Esophagus muscularis mucosa (tissue), 4 donors: ENCODE measurements at regions not wholly inside any gene's neighbourhood (a gene's known extent, or its start where the extent isn't known, plus 50 kb on each side); places are given as distances from the start of the nearest gene placed in this dataset.

Experiments used
- DNase-seq: peaks from one replicate; pipeline ENCODE4 v3.0.0-alpha.2; 2017; ENCODE audit errors: extremely low spot score
- H3K27ac ChIP-seq, 4 donors: fragments of 200-600 bp; sonication (generic); replicated peaks in 1 of 4; 1 replicate in 3 of 4; 2 replicates in 1 of 4; pipeline ENCODE4 v1.5.1; 2016 to 2019; ENCODE audit warnings: mild to moderate bottlenecking in 1 of 4
- H3K27me3 ChIP-seq, 4 donors: fragments of 200-600 bp; sonication (generic); one replicate each; pipeline versions ENCODE4 v1.5.1 to v1.6.0; 2016 to 2019
- H3K36me3 ChIP-seq, 4 donors: fragments of 200-600 bp; sonication (generic); one replicate each; pipeline ENCODE4 v1.5.1; 2016 to 2019
- H3K4me1 ChIP-seq, 4 donors: fragments of 200-600 bp; sonication (generic); one replicate each; pipeline ENCODE4 v1.5.1; 2016 to 2019
- H3K4me3 ChIP-seq, 4 donors: fragments of 200-600 bp; sonication (generic); 1 replicate in 2 of 4; 2 replicates in 2 of 4; pipeline ENCODE4 v1.5.1; 2016 to 2019; ENCODE audit warnings: mild to moderate bottlenecking in 4 of 4, moderate library complexity in 1 of 4
- H3K9me3 ChIP-seq, 4 donors: fragments of 200-600 bp; sonication (generic); 1 replicate in 3 of 4; 2 replicates in 1 of 4; pipeline ENCODE4 v1.5.1; 2016 to 2019
- CTCF ChIP-seq, 3 experiments: fragments of 200-600 bp in 2 of 3; fragments of 450-650 bp in 1 of 3; sonication (generic) in 2 of 3; IDR thresholded peaks; one replicate each; pipeline ENCODE4 v1.5.1; 2017 to 2019; ENCODE audit warnings: antibody characterized with exemption in 3 of 3, mild to moderate bottlenecking in 2 of 3, moderate library complexity in 1 of 3
- EP300 ChIP-seq: sonication (generic); formaldehyde crosslinking; IDR thresholded peaks from one replicate; pipeline ENCODE4 v1.6.1; 2017; ENCODE audit warnings: antibody characterized with exemption
- POLR2A ChIP-seq: fragments of 450-650 bp; IDR thresholded peaks from one replicate; pipeline ENCODE4 v1.6.1; 2017; ENCODE audit warnings: antibody characterized with exemption, moderate library complexity, mild to moderate bottlenecking, low read depth
- POLR2AphosphoS5 ChIP-seq, 2 donors: sonication (generic); formaldehyde crosslinking; IDR thresholded peaks; one replicate each; pipeline ENCODE4 v1.6.1; 2017; ENCODE audit warnings: antibody characterized with exemption in 2 of 2
- WGBS: methylation state at CpG from one replicate; pipeline ENCODE4 v1.1.5; 2018; 5-methylcytosine and 5-hydroxymethylcytosine counted together
- intact Hi-C: fragments of 100-400 bp; cut with DNase I; formaldehyde crosslinking; loops from one replicate; pipeline ENCODE4 v1.15.1; 2023

DNA sequence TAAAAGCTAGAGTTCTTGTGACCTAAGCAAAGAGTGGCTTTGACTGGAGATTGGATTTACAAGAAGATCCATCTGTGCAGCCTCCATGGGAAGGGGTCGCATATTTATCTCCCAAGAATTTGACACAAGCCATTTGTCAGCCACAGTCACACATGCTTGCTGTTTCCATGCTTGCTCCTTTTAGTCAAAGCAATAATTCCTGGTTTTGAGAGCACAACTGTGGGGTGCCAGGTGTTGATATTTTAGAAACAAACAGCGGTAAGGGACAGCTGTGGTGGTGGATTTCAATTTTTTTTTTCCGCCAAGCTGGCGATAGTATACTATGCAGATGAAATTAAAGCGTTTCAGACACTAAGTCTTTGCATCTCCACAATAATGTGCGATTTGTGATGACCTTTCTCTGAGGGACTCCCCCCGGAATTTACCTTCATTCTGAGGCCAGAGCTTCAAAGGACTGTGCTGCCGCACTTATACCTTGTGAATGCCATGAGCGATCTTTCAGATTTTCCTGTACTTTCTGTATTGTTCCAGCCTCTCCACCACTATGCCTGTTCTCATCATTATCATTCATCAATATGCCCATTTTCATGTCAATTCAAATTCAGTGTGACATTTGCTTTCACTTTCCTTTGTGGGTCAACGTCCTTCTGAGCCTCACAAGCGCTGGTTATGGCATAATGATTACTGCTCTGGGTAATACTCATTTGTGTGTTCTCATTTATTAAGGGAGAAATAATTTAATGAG is 108.2 kb upstream of the KBTBD8 start:
- Histone ChIP-seq H3K36me3 (no peaks in the 10 kb centered on the region), H3K9me3 (no peaks in the 10 kb centered on the region), H3K4me3 (no peak overlapping the region), H3K27ac (no peak overlapping the region), H3K27me3 (peaks cover 0 to 8% (median 0%) of the 10 kb centered on the region in 4 donors), H3K4me1 (no peaks in the 10 kb centered on the region)
- DNase-seq: no peak
- intact Hi-C loops: no loop called here
- 58% methylated on average over 11 of the region's 11 CpGs for WGBS
- no peak for TF ChIP-seq EP300
- TF ChIP-seq POLR2AphosphoS5 (IDR thresholded peaks at IDR 0.05): no peak

GRCh38 chr3:66898155-66898554 is 100.0 kb upstream of the KBTBD8 start:
- no peak overlapping the region for H3K4me3 ChIP-seq
- intact Hi-C loops: no loop called here
- peaks cover 0 to 4% (median 0%) of the 10 kb centered on the region in 4 donors for H3K27me3 ChIP-seq
- H3K9me3 ChIP-seq: peaks cover 0 to 38% (median 26%) of the 10 kb centered on the region in 4 donors
- no peak overlapping the region for H3K27ac ChIP-seq
- 69% methylated on average over 6 of the region's 6 CpGs for WGBS
- DNase-seq: no peak
- TF ChIP-seq CTCF (IDR thresholded peaks at IDR 0.05) (no peak), POLR2A (no peak), POLR2AphosphoS5 (IDR thresholded peaks at IDR 0.05) (no peak), EP300 (no peak)
- no peaks in the 10 kb centered on the region for H3K4me1 ChIP-seq
- no peaks in the 10 kb centered on the region for H3K36me3 ChIP-seq

DNA sequence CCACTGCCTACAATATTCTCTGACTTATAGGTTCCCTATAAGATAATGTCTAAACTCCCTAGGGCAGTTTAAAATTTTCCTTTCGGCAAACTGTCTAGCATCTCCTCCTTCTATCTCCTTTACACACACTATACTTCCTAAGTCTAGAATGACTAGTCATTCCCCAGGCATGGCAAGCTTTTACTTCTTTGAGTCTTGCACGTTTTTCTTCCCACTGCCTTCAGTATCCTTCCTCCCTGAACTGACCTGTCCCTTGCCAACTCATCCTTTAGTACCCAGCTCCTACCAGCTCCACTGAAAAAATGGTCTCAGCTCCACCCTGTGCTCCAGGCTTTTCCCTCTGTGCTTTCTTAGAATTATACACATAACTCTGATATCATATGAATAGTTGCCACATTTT is 93.8 kb upstream of the KBTBD8 start:
- Histone ChIP-seq H3K4me3 (no peak overlapping the region), H3K27me3 (peaks cover 0 to 8% (median 0%) of the 10 kb centered on the region in 4 donors), H3K9me3 (peaks cover 0 to 26% (median 11%) of the 10 kb centered on the region in 4 donors), H3K4me1 (no peaks in the 10 kb centered on the region), H3K27ac (no peak overlapping the region), H3K36me3 (no peaks in the 10 kb centered on the region)
- TF ChIP-seq EP300: no peak
- no peak for DNase-seq
- 55% methylated on average over 2 of the region's 2 CpGs for WGBS
- intact Hi-C loops: no loop called here

DNA sequence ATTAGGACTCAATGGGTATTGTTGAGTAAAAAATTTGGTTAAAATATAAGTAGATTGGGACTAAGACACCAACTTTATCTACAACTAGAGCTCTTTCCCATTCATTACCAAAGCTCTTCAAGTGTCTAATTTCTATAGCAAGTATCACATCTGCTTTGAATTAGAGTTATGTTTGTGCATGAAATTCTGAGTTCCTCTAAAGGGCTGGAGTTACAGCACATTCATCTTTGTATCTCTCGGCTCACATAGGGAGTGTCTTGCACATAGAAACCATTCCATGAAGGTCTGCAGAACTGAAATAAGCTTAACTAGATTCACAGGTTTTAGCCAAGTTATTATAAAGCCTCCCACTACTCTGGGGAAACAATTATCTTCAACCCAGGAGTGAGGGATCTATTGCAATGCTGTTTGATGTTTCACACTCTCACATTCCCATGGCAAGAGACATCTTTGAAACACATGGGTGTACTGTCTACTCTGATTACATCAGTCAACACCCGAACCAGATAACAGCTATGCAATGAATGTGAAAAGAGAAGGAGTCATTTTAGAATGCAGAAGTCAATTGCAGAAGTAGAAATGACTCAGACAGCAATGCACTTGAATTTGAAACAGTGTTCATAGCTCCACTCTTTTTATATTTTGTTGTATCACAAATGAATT is 93.1 kb upstream of the KBTBD8 start:
- Histone ChIP-seq H3K4me1 (no peaks in the 10 kb centered on the region), H3K9me3 (peaks cover 0 to 21% (median 11%) of the 10 kb centered on the region in 4 donors), H3K4me3 (no peak overlapping the region), H3K27me3 (peaks cover 0 to 8% (median 0%) of the 10 kb centered on the region in 4 donors), H3K27ac (no peak overlapping the region), H3K36me3 (no peaks in the 10 kb centered on the region)
- no peak for DNase-seq
- TF ChIP-seq POLR2A: no peak
- TF ChIP-seq EP300: no peak
- TF ChIP-seq CTCF (IDR thresholded peaks at IDR 0.05): no peak
- no peak for TF ChIP-seq POLR2AphosphoS5 (IDR thresholded peaks at IDR 0.05)
- WGBS: 28% methylated on average over 2 of the region's 2 CpGs
- intact Hi-C loops: no loop called here

- no peak overlapping the region for H3K4me3 ChIP-seq
- peaks cover 0 to 8% (median 0%) of the 10 kb centered on the region in 4 donors for H3K27me3 ChIP-seq
- intact Hi-C loops: no loop called here
- no peak for DNase-seq
- peaks cover 0 to 1% (median 0%) of the 10 kb centered on the region in 4 donors for H3K9me3 ChIP-seq
- H3K27ac ChIP-seq: no peak overlapping the region
- 85% methylated on average over 3 of the region's 3 CpGs for WGBS
- TF ChIP-seq CTCF (IDR thresholded peaks at IDR 0.05) (no peak), EP300 (no peak)
- no peaks in the 10 kb centered on the region for H3K4me1 ChIP-seq
- no peaks in the 10 kb centered on the region for H3K36me3 ChIP-seq
Measured at GRCh38 chr3:66907136-66907535, 91.0 kb upstream of the KBTBD8 start.
